Stomach (tissue), 8 donors: ENCODE measurements at regions not wholly inside any gene's neighbourhood (a gene's known extent, or its start where the extent isn't known, plus 50 kb on each side); places are given as distances from the start of the nearest gene placed in this dataset.

Experiments
- DNase-seq, 2 donors: peaks; one replicate each; pipeline versions ENCODE4 v3.0.0 to v3.0.0-alpha.2; 2013 to 2019
- H3K27ac ChIP-seq, 5 donors: fragments of 200-600 bp in 4 of 5; sonication (generic) in 4 of 5; one replicate each; pipeline ENCODE4 v1.5.1; 2013 to 2019; ENCODE audit warnings: mild to moderate bottlenecking in 1 of 5, moderate library complexity in 1 of 5
- H3K27me3 ChIP-seq, 3 donors: fragments of 200-600 bp; sonication (generic); one replicate each; pipeline ENCODE4 v1.5.1; 2017 to 2019; ENCODE audit warnings: mixed run types in 1 of 3
- H3K36me3 ChIP-seq, 4 donors: fragments of 200-600 bp; sonication (generic); 1 replicate in 3 of 4; 2 replicates in 1 of 4; pipeline ENCODE4 v1.5.1; 2016 to 2019
- H3K4me1 ChIP-seq, 4 donors: fragments of 200-600 bp; sonication (generic); one replicate each; pipeline ENCODE4 v1.5.1; 2016 to 2019
- H3K4me3 ChIP-seq, 4 donors: fragments of 200-600 bp; sonication (generic) in 3 of 4; one replicate each; pipeline ENCODE4 v1.5.1; 2016 to 2019; ENCODE audit warnings: mild to moderate bottlenecking in 1 of 4
- H3K9me3 ChIP-seq, 4 donors: fragments of 200-600 bp; sonication (generic); one replicate each; pipeline ENCODE4 v1.5.1; 2016 to 2019
- EP300 ChIP-seq: sonication (generic); formaldehyde crosslinking; IDR thresholded peaks from one replicate; pipeline ENCODE4 v1.6.1; 2017; ENCODE audit warnings: antibody characterized with exemption
- POLR2A ChIP-seq, 4 donors: fragments of 450-650 bp; IDR thresholded peaks; one replicate each; pipeline ENCODE4 v1.6.1; 2016; ENCODE audit warnings: antibody characterized with exemption in 4 of 4, control low read depth in 2 of 4, mild to moderate bottlenecking in 1 of 4, moderate library complexity in 1 of 4
- POLR2AphosphoS5 ChIP-seq, 3 donors: sonication (generic); formaldehyde crosslinking; IDR thresholded peaks; one replicate each; pipeline ENCODE4 v1.6.1; 2016; ENCODE audit warnings: antibody characterized with exemption in 3 of 3
- WGBS, 5 donors: extraction: QIAGEN DNeasy Blood & Tissue Kit in 3 of 5; methylation state at CpG; one replicate each; pipeline versions ENCODE4 v1.1.5 to v1.1.7; 2013 to 2018; 5-methylcytosine and 5-hydroxymethylcytosine counted together
- intact Hi-C: fragments of 100-400 bp; cut with DNase I; formaldehyde crosslinking; loops from one replicate; pipeline ENCODE4 v1.15.1; 2023; ENCODE audit warnings: low total_unique reads
- TF ChIP-seq, protein P1 (sequence below), 7 experiments: fragments of 450-650 bp in 4 of 7; fragments of 200-600 bp in 3 of 7; sonication (generic) in 3 of 7; IDR thresholded peaks; one replicate each; pipeline ENCODE4 v1.5.1; 2016 to 2019; ENCODE audit warnings: antibody characterized with exemption in 7 of 7, control low read depth in 2 of 7, mild to moderate bottlenecking in 1 of 7
- donor health status: healthy with polysubstance abuse.
- donor health status: Bipolar disorder and iron deficiency.
- donor health status: healthy.

DNA sequence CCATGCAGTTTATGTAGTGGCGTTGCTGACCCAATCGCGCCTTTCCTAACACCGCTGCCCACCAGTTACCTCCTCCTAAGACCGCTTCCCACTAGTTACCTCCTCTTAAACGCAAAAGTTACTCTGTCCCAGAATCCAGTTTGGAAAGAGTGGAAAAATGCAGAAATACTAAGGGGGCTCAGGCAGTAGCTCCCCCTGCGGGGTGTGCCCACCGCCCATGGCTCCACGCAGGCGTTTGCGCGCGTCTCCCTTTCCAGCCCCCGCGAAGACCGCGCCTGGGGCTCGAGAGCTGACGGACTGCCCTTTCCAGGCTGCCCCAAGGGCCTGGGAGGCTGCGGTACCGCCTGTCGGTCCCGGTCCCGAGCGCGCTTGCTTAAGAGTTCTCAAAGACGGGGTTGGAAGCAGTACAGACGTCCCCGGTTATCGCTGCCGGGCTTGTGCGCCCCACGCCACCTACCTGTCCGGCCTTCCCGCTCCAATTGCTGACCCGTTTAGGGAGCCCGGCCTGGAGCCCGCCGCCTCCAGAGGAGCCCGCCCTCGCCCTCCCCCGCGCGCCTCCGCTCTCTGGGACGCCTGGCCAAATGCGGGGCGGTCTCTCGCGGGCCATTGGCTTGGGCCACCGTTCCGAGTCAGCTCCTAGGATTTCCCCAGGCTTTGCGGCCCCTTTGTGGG lies 414.1 kb upstream of the ESRRG start:
- intact Hi-C loops = no loop called here

DNA sequence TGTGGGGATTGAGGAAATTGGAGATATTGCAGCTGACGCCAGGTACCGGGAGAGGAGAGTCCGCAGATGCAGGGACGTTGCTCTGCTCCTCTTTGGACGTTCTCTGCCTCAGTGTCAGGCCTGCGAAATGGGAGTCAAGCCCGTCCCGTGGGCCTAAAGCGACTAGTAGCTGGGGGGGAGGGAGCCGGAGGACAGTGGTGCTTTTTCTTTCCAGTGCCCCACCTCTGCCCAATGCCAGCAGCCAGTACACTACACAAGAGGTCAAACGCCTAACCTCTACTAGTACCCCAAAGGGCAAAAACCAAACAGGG lies 413.6 kb upstream of the ESRRG start:
- Histone ChIP-seq H3K36me3 (no peaks in the 10 kb centered on the region), H3K4me1 (peaks cover 16 to 45% (median 44%) of the 10 kb centered on the region in 4 donors), H3K9me3 (no peaks in the 10 kb centered on the region), H3K27ac (no peak overlapping the region), H3K27me3 (peaks cover 5 to 87% (median 70%) of the 10 kb centered on the region in 3 donors), H3K4me3 (peak overlapping the region in 3 of 4 donors; percentile 51 to 58 (median 52))
- WGBS, 5 donors = 28 to 70% (median 43%) methylated on average over 10 to 11 of the region's 11 CpGs
- TF ChIP-seq, protein P1, sequence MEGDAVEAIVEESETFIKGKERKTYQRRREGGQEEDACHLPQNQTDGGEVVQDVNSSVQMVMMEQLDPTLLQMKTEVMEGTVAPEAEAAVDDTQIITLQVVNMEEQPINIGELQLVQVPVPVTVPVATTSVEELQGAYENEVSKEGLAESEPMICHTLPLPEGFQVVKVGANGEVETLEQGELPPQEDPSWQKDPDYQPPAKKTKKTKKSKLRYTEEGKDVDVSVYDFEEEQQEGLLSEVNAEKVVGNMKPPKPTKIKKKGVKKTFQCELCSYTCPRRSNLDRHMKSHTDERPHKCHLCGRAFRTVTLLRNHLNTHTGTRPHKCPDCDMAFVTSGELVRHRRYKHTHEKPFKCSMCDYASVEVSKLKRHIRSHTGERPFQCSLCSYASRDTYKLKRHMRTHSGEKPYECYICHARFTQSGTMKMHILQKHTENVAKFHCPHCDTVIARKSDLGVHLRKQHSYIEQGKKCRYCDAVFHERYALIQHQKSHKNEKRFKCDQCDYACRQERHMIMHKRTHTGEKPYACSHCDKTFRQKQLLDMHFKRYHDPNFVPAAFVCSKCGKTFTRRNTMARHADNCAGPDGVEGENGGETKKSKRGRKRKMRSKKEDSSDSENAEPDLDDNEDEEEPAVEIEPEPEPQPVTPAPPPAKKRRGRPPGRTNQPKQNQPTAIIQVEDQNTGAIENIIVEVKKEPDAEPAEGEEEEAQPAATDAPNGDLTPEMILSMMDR (IDR thresholded peaks at IDR 0.05) = no peak
- no peak for TF ChIP-seq EP300
- TF ChIP-seq POLR2AphosphoS5 (IDR thresholded peaks at IDR 0.05) = no peak
- no peak for TF ChIP-seq POLR2A (IDR thresholded peaks at IDR 0.05)
- intact Hi-C loops = no loop called here
- DNase-seq = peak in 1 of 2 donors; percentile 6

More for the DNA sequence above, 414.1 kb upstream of the ESRRG start:
- Histone ChIP-seq H3K36me3 (no peaks in the 10 kb centered on the region), H3K4me1 (peaks cover 16 to 45% (median 44%) of the 10 kb centered on the region in 4 donors), H3K27ac (no peak overlapping the region), H3K4me3 (peak overlapping the region; percentile 16 to 58 (median 43)), H3K9me3 (no peaks in the 10 kb centered on the region), H3K27me3 (peaks cover 5 to 86% (median 70%) of the 10 kb centered on the region in 3 donors)
- TF ChIP-seq, protein P1 (IDR thresholded peaks at IDR 0.05) = no peak
- DNase-seq = peak in 1 of 2 donors; percentile 44
- 10 to 21% (median 12%) methylated on average over 37 to 53 of the region's 53 CpGs for WGBS, 5 donors

DNA sequence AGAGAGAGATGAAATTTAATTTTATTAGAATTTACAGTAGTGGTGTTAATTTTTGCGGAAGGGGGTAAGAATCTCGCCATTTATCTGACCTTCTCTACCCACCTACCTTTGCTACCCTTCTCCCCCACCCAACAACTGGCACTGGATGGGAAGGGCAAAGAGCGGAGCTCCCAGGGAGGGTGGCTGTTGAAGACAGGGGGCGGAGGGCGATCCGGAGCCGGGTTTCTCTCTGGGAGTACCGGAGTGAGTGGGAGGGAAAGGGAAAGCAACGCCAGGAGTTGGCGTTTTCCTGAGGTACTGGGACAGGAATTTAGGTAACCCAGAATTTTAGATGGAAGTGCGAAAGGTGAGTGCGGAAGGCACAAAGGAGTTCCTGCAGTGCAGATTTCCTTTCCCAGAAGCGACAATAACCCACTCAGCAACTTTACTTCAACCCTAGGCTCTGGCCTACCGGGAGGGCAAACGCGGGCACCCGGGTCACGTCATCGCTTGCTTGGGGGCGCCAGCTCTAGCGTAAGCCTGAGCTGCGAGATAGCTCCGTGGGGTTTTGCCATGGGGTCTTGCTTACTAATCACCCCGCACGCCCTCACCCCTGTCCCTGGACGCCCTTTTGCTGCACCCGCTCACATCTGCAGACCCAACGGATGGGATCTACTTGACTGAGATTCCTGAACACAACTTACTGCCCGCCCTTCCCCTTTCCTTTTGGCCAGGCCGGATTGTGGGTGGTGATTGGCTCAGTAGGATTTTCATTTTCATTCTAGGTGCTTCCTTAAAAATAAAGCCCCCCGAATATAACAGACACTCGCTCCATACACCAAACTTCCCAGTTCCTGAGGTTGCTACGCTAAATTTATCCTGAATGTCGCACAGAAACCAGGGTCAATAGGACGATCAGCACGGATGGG lies 413.0 kb upstream of the ESRRG start:
- no peaks in the 10 kb centered on the region for H3K36me3 ChIP-seq
- H3K4me1 ChIP-seq = peaks cover 16 to 45% (median 44%) of the 10 kb centered on the region in 4 donors
- peak overlapping the region; percentile 43 to 58 (median 52) for H3K4me3 ChIP-seq
- no peak overlapping the region for H3K27ac ChIP-seq
- peak in 1 of 2 donors; percentile 23 for DNase-seq
- intact Hi-C loops = no loop called here
- TF ChIP-seq POLR2AphosphoS5 (IDR thresholded peaks at IDR 0.05) (no peak), POLR2A (IDR thresholded peaks at IDR 0.05) (no peak), EP300 (no peak)
- TF ChIP-seq, protein P1 (IDR thresholded peaks at IDR 0.05) = no peak
- WGBS, 5 donors = 14 to 41% (median 34%) methylated on average over 35 to 36 of the region's 36 CpGs
- H3K9me3 ChIP-seq = no peaks in the 10 kb centered on the region
- H3K27me3 ChIP-seq = peaks cover 5 to 87% (median 70%) of the 10 kb centered on the region in 3 donors

DNA sequence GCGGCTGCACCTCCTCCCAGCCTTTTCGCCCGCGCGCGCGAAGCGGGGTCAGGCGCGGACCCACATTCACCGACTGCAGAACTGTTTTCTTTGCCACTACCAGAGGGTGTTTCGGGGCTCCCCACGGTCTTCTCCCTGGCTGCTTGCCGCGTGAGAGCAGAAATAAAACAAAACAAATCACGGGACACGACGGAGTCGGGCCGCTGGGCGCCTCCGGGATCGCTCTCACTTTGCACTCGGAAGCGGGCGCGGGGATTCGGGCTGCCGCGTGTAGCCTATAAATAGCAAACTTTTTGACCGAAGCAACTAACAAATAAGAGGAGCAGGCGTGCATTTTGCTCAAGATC lies 412.3 kb upstream of the ESRRG start:
- TF ChIP-seq EP300 = no peak
- no peak for TF ChIP-seq POLR2A (IDR thresholded peaks at IDR 0.05)
- TF ChIP-seq POLR2AphosphoS5 (IDR thresholded peaks at IDR 0.05) = no peak
- TF ChIP-seq, protein P1 (IDR thresholded peaks at IDR 0.05) = no peak
- DNase-seq = peak in 1 of 2 donors; percentile 61
- peaks cover 5 to 82% (median 67%) of the 10 kb centered on the region in 3 donors for H3K27me3 ChIP-seq

More for the DNA sequence above, 412.3 kb upstream of the ESRRG start:
- H3K4me3 ChIP-seq = peak overlapping the region; percentile 43 to 58 (median 52)
- intact Hi-C loops = no loop called here
- H3K27ac ChIP-seq = no peak overlapping the region
- no peaks in the 10 kb centered on the region for H3K9me3 ChIP-seq
- peaks cover 16 to 45% (median 44%) of the 10 kb centered on the region in 4 donors for H3K4me1 ChIP-seq
- WGBS, 5 donors = 1 to 2% (median 1%) methylated on average over 21 to 32 of the region's 32 CpGs
- no peaks in the 10 kb centered on the region for H3K36me3 ChIP-seq
